Lower lobe of right lung (tissue), 2 donors: ENCODE measurements at regions not wholly inside any gene's neighbourhood (a gene's known extent, or its start where the extent isn't known, plus 50 kb on each side); places are given as distances from the start of the nearest gene placed in this dataset.

Experiments
- ATAC-seq, 2 donors: fragments of 200-7000 bp; cut with Tn5 transposase; one replicate each; pipeline ENCODE4 v1.9.1; 2020 to 2022; ENCODE audit warnings: mild to moderate bottlenecking in 2 of 2, moderate library complexity in 2 of 2
- DNase-seq: peaks from one replicate; pipeline ENCODE4 v3.0.0-alpha.2; 2020
- H3K27ac ChIP-seq: fragments of 200-600 bp; one replicate; pipeline ENCODE4 v1.8.0; 2022
- H3K27me3 ChIP-seq: fragments of 200-600 bp; one replicate; pipeline ENCODE4 v1.8.0; 2022; ENCODE audit warnings: low read depth
- H3K36me3 ChIP-seq: fragments of 200-600 bp; one replicate; pipeline ENCODE4 v1.8.0; 2022; ENCODE audit warnings: mild to moderate bottlenecking
- H3K4me1 ChIP-seq: fragments of 200-600 bp; one replicate; pipeline ENCODE4 v1.8.0; 2022
- H3K4me3 ChIP-seq: fragments of 200-600 bp; one replicate; pipeline ENCODE4 v1.8.0; 2022; ENCODE audit warnings: mild to moderate bottlenecking
- H3K9me3 ChIP-seq: fragments of 200-600 bp; one replicate; pipeline ENCODE4 v1.8.0; 2022
- intact Hi-C: fragments of 100-400 bp; cut with DNase I; formaldehyde crosslinking; loops from one replicate; pipeline ENCODE4 v1.11.0; 2022
- TF ChIP-seq, protein P1 (sequence below): fragments of 200-600 bp; IDR thresholded peaks from one replicate; pipeline ENCODE4 v1.8.0; 2022; ENCODE audit warnings: antibody characterized with exemption, mild to moderate bottlenecking
- donor health status: DM: no; HTN: yes; CAD: no; lungs with severe emphysema.

GRCh38 chr5:56522169-56522568 is 289.0 kb upstream of the ANKRD55 start:
- DNase-seq (no peak), ATAC-seq (no peak)
- H3K4me3 ChIP-seq = no peak overlapping the region
- H3K36me3 ChIP-seq = no peaks in the 10 kb centered on the region
- no peaks in the 10 kb centered on the region for H3K9me3 ChIP-seq
- intact Hi-C loops = no loop called here
- no peak overlapping the region for H3K27ac ChIP-seq
- TF ChIP-seq, protein P1, sequence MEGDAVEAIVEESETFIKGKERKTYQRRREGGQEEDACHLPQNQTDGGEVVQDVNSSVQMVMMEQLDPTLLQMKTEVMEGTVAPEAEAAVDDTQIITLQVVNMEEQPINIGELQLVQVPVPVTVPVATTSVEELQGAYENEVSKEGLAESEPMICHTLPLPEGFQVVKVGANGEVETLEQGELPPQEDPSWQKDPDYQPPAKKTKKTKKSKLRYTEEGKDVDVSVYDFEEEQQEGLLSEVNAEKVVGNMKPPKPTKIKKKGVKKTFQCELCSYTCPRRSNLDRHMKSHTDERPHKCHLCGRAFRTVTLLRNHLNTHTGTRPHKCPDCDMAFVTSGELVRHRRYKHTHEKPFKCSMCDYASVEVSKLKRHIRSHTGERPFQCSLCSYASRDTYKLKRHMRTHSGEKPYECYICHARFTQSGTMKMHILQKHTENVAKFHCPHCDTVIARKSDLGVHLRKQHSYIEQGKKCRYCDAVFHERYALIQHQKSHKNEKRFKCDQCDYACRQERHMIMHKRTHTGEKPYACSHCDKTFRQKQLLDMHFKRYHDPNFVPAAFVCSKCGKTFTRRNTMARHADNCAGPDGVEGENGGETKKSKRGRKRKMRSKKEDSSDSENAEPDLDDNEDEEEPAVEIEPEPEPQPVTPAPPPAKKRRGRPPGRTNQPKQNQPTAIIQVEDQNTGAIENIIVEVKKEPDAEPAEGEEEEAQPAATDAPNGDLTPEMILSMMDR = no peak
- H3K27me3 ChIP-seq = no peaks in the 10 kb centered on the region
- H3K4me1 ChIP-seq = peaks cover 21% of the 10 kb centered on the region

DNA sequence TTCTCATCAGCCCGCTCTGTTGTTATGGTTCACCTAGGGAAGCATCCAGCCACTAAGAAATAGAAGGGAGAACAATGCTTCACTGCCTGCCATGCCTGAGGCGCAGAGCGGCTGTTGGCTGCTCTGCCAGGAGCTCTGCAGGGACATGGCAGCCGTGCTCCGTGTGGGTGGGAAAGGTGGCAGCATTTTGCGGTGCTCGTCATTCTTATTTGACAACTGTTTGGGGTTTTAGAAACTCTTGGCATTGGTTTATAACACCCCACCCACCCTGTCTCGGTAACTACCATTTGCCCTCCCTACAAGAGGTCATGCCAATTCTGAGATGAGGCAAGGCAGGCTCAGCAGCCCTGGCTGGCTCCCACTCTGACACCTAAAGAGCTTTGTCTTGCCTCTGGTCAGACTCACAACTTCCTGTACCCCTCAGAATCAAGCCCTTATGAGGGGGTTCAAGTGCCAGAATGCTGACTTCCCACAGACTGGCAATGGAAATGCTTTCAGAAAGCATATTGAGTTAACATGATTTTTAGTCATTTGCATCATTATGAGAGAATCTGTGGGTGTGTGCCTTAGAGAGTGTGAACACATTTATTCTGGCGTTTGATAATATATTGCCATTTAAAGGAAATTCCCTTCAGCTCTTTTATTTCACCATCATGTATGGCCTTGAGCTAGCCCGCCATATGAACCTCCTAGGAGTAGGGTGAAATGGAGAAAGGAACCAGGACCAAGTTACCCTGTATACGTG is 288.0 kb upstream of the ANKRD55 start:
- intact Hi-C loops = no loop called here
- no peak for DNase-seq
- Histone ChIP-seq H3K27me3 (no peaks in the 10 kb centered on the region), H3K36me3 (no peaks in the 10 kb centered on the region), H3K4me3 (no peak overlapping the region), H3K9me3 (no peaks in the 10 kb centered on the region), H3K4me1 (peaks cover 21% of the 10 kb centered on the region), H3K27ac (no peak overlapping the region)
- no peak for ATAC-seq
- TF ChIP-seq, protein P1 = no peak

GRCh38 chr5:56518820-56519219 is 285.7 kb upstream of the ANKRD55 start:
- H3K27me3 ChIP-seq = no peaks in the 10 kb centered on the region
- intact Hi-C loops = no loop called here
- DNase-seq (no peak), ATAC-seq (no peak)
- H3K4me3 ChIP-seq = no peak overlapping the region
- H3K4me1 ChIP-seq = peaks cover 15% of the 10 kb centered on the region
- H3K9me3 ChIP-seq = no peaks in the 10 kb centered on the region
- no peaks in the 10 kb centered on the region for H3K36me3 ChIP-seq
- no peak overlapping the region for H3K27ac ChIP-seq
- TF ChIP-seq, protein P1 = no peak

- no peaks in the 10 kb centered on the region for H3K4me1 ChIP-seq
- ATAC-seq (no peak), DNase-seq (no peak)
- intact Hi-C loops = no loop called here
- H3K36me3 ChIP-seq = no peaks in the 10 kb centered on the region
- no peak overlapping the region for H3K27ac ChIP-seq
- H3K9me3 ChIP-seq = no peaks in the 10 kb centered on the region
- TF ChIP-seq, protein P1 = no peak
- no peaks in the 10 kb centered on the region for H3K27me3 ChIP-seq
- no peak overlapping the region for H3K4me3 ChIP-seq
Observed at GRCh38 chr5:56517011-56517416, 283.9 kb upstream of the ANKRD55 start.

GRCh38 chr5:56516441-56516840 is 283.3 kb upstream of the ANKRD55 start:
- no peak for DNase-seq
- no peak overlapping the region for H3K4me3 ChIP-seq
- no peaks in the 10 kb centered on the region for H3K27me3 ChIP-seq
- no peak overlapping the region for H3K27ac ChIP-seq
- TF ChIP-seq, protein P1 = no peak
- ATAC-seq = no peak
- H3K4me1 ChIP-seq = no peaks in the 10 kb centered on the region
- no peaks in the 10 kb centered on the region for H3K36me3 ChIP-seq
- no peaks in the 10 kb centered on the region for H3K9me3 ChIP-seq
- intact Hi-C loops = no loop called here
